Memory B cell (primary cell): ENCODE measurements at regions not wholly inside any gene's neighbourhood (a gene's known extent, or its start where the extent isn't known, plus 50 kb on each side); places are given as distances from the start of the nearest gene placed in this dataset.
"Not testable (repeated sequence)": the region's sequence is repeated elsewhere in the genome, so short reads cannot be mapped to it uniquely, and the experiment has no call there.

Experiments used
- ATAC-seq: fragments of 150-1000 bp; cut with Tn5 transposase; 2 replicates; pipeline ENCODE4 v1.10.0; 2021; ENCODE audit warnings: low read depth, mild to moderate bottlenecking, moderate library complexity
- DNase-seq, 2 donors: peaks; one replicate each; pipeline ENCODE4 v3.0.0; 2022; ENCODE audit warnings: low spot score in 2 of 2
- H3K27ac Mint-ChIP-seq: one replicate; pipeline ENCODE4 v1.8.0; 2022; ENCODE audit warnings: mild to moderate bottlenecking, moderate library complexity, mixed read lengths
- H3K27me3 Mint-ChIP-seq: one replicate; pipeline ENCODE4 v1.8.0; 2022; ENCODE audit warnings: mixed read lengths
- H3K36me3 Mint-ChIP-seq: one replicate; pipeline ENCODE4 v1.8.0; 2022; ENCODE audit warnings: mild to moderate bottlenecking, mixed read lengths
- H3K4me1 Mint-ChIP-seq: one replicate; pipeline ENCODE4 v1.8.0; 2022; ENCODE audit warnings: mixed read lengths
- H3K4me3 Mint-ChIP-seq: one replicate; pipeline ENCODE4 v1.8.0; 2022; ENCODE audit warnings: mild to moderate bottlenecking, moderate library complexity, mixed read lengths
- H3K9me3 Mint-ChIP-seq: one replicate; pipeline ENCODE4 v1.8.0; 2022; ENCODE audit warnings: mixed read lengths

- Mint-ChIP-seq H3K36me3 (no peaks in the 10 kb centered on the region), H3K27ac (no peak overlapping the region), H3K4me3 (no peak overlapping the region), H3K4me1 (no peaks in the 10 kb centered on the region), H3K27me3 (no peaks in the 10 kb centered on the region), H3K9me3 (no peaks in the 10 kb centered on the region)
- no peak for ATAC-seq
- DNase-seq: no peak
These were observed 332.8 kb upstream of the MAP2 start for GRCh38 chr2:209091056-209091455.

GRCh38 chr2:209094221-209094620 lies 329.6 kb upstream of the MAP2 start:
- ATAC-seq: no peak
- H3K27ac Mint-ChIP-seq: no peak overlapping the region
- no peaks in the 10 kb centered on the region for H3K9me3 Mint-ChIP-seq
- H3K4me3 Mint-ChIP-seq: no peak overlapping the region
- no peaks in the 10 kb centered on the region for H3K4me1 Mint-ChIP-seq
- no peaks in the 10 kb centered on the region for H3K27me3 Mint-ChIP-seq
- DNase-seq: no peak
- no peaks in the 10 kb centered on the region for H3K36me3 Mint-ChIP-seq

GRCh38 chr2:209095432-209095831 lies 328.4 kb upstream of the MAP2 start:
- no peak overlapping the region for H3K4me3 Mint-ChIP-seq
- H3K27ac Mint-ChIP-seq: no peak overlapping the region
- H3K36me3 Mint-ChIP-seq: no peaks in the 10 kb centered on the region
- ATAC-seq: no peak
- H3K4me1 Mint-ChIP-seq: no peaks in the 10 kb centered on the region
- H3K27me3 Mint-ChIP-seq: no peaks in the 10 kb centered on the region
- no peak for DNase-seq
- no peaks in the 10 kb centered on the region for H3K9me3 Mint-ChIP-seq

- H3K4me3 Mint-ChIP-seq: no peak overlapping the region
- ATAC-seq: no peak
- H3K4me1 Mint-ChIP-seq: no peaks in the 10 kb centered on the region
- no peak overlapping the region for H3K27ac Mint-ChIP-seq
- no peaks in the 10 kb centered on the region for H3K36me3 Mint-ChIP-seq
- no peaks in the 10 kb centered on the region for H3K27me3 Mint-ChIP-seq
- H3K9me3 Mint-ChIP-seq: no peaks in the 10 kb centered on the region
- no peak for DNase-seq
These were observed 326.7 kb upstream of the MAP2 start for GRCh38 chr2:209097168-209097567.

GRCh38 chr2:209102319-209102718 lies 321.5 kb upstream of the MAP2 start:
- peaks cover 10% of the 10 kb centered on the region for H3K9me3 Mint-ChIP-seq

GRCh38 chr2:209113026-209113425 lies 310.8 kb upstream of the MAP2 start:
- Mint-ChIP-seq H3K4me1 (no peaks in the 10 kb centered on the region), H3K36me3 (no peaks in the 10 kb centered on the region)

More at GRCh38 chr2:209102319-209102718, 321.5 kb upstream of the MAP2 start:
- Mint-ChIP-seq H3K4me3 (no peak overlapping the region), H3K4me1 (no peaks in the 10 kb centered on the region), H3K36me3 (no peaks in the 10 kb centered on the region), H3K27ac (no peak overlapping the region), H3K27me3 (no peaks in the 10 kb centered on the region)
- DNase-seq (no peak), ATAC-seq (no peak)

GRCh38 chr2:209114588-209115240 lies 309.1 kb upstream of the MAP2 start:
- no peaks in the 10 kb centered on the region for H3K36me3 Mint-ChIP-seq
- ATAC-seq: no peak
- DNase-seq: no peak
- H3K27ac Mint-ChIP-seq: no peak overlapping the region
- H3K4me3 Mint-ChIP-seq: no peak overlapping the region
- no peaks in the 10 kb centered on the region for H3K27me3 Mint-ChIP-seq
- no peaks in the 10 kb centered on the region for H3K4me1 Mint-ChIP-seq
- peaks cover 2% of the 10 kb centered on the region for H3K9me3 Mint-ChIP-seq

More at GRCh38 chr2:209113026-209113425, 310.8 kb upstream of the MAP2 start:
- DNase-seq: no peak
- H3K27me3 Mint-ChIP-seq: no peaks in the 10 kb centered on the region
- no peak overlapping the region for H3K27ac Mint-ChIP-seq
- H3K4me3 Mint-ChIP-seq: no peak overlapping the region
- H3K9me3 Mint-ChIP-seq: peaks cover 2% of the 10 kb centered on the region
- ATAC-seq: no peak

GRCh38 chr2:209121691-209122090 lies 302.2 kb upstream of the MAP2 start:
- DNase-seq (no peak), ATAC-seq (no peak)
- Mint-ChIP-seq H3K36me3 (no peaks in the 10 kb centered on the region), H3K27me3 (no peaks in the 10 kb centered on the region), H3K4me1 (peaks cover 3% of the 10 kb centered on the region), H3K27ac (no peak overlapping the region), H3K9me3 (peaks cover 7% of the 10 kb centered on the region), H3K4me3 (no peak overlapping the region)

- DNase-seq: no peak
- ATAC-seq: no peak
- H3K4me1 Mint-ChIP-seq: peaks cover 3% of the 10 kb centered on the region
- peaks cover 4% of the 10 kb centered on the region for H3K9me3 Mint-ChIP-seq
- H3K36me3 Mint-ChIP-seq: no peaks in the 10 kb centered on the region
- H3K27ac Mint-ChIP-seq: no peak overlapping the region
- H3K4me3 Mint-ChIP-seq: no peak overlapping the region
- H3K27me3 Mint-ChIP-seq: no peaks in the 10 kb centered on the region
These were observed 298.6 kb upstream of the MAP2 start for GRCh38 chr2:209125291-209125690.

GRCh38 chr2:209138079-209138478 lies 285.8 kb upstream of the MAP2 start:
- Mint-ChIP-seq H3K36me3 (no peaks in the 10 kb centered on the region), H3K27ac (no peak overlapping the region), H3K27me3 (no peaks in the 10 kb centered on the region), H3K4me1 (no peaks in the 10 kb centered on the region), H3K4me3 (no peak overlapping the region), H3K9me3 (no peaks in the 10 kb centered on the region)
- ATAC-seq (no peak), DNase-seq (no peak)

- no peak overlapping the region for H3K27ac Mint-ChIP-seq
- ATAC-seq (no peak), DNase-seq (no peak)
- no peak overlapping the region for H3K4me3 Mint-ChIP-seq
- no peaks in the 10 kb centered on the region for H3K9me3 Mint-ChIP-seq
- H3K27me3 Mint-ChIP-seq: no peaks in the 10 kb centered on the region
- H3K4me1 Mint-ChIP-seq: peaks cover under 1% of the 10 kb centered on the region
- H3K36me3 Mint-ChIP-seq: no peaks in the 10 kb centered on the region
These were observed 282.7 kb upstream of the MAP2 start for GRCh38 chr2:209141142-209141541.

- no peak overlapping the region for H3K4me3 Mint-ChIP-seq
- no peaks in the 10 kb centered on the region for H3K27me3 Mint-ChIP-seq
- no peaks in the 10 kb centered on the region for H3K36me3 Mint-ChIP-seq
- no peak for ATAC-seq
- H3K9me3 Mint-ChIP-seq: no peaks in the 10 kb centered on the region
- H3K27ac Mint-ChIP-seq: no peak overlapping the region
- H3K4me1 Mint-ChIP-seq: peaks cover 3% of the 10 kb centered on the region
- no peak for DNase-seq
These were observed 282.0 kb upstream of the MAP2 start for GRCh38 chr2:209141818-209142217.

- not testable (repeated sequence) for ATAC-seq, H3K27me3 Mint-ChIP-seq, DNase-seq, H3K27ac Mint-ChIP-seq, H3K4me3 Mint-ChIP-seq, H3K9me3 Mint-ChIP-seq, H3K4me1 Mint-ChIP-seq, H3K36me3 Mint-ChIP-seq
These were observed 278.6 kb upstream of the MAP2 start for GRCh38 chr2:209145220-209145691.

- H3K36me3 Mint-ChIP-seq: no peaks in the 10 kb centered on the region
- no peak overlapping the region for H3K27ac Mint-ChIP-seq
- H3K27me3 Mint-ChIP-seq: no peaks in the 10 kb centered on the region
- H3K4me1 Mint-ChIP-seq: peaks cover 3% of the 10 kb centered on the region
- no peaks in the 10 kb centered on the region for H3K9me3 Mint-ChIP-seq
- H3K4me3 Mint-ChIP-seq: no peak overlapping the region
- DNase-seq (no peak), ATAC-seq (no peak)
These were observed 277.7 kb upstream of the MAP2 start for GRCh38 chr2:209145941-209146681.
